ENCODE measurements at regions not wholly inside any gene's neighbourhood (a gene's known extent, or its start where the extent isn't known, plus 50 kb on each side); places are given as distances from the start of the nearest gene placed in this dataset.

DNA sequence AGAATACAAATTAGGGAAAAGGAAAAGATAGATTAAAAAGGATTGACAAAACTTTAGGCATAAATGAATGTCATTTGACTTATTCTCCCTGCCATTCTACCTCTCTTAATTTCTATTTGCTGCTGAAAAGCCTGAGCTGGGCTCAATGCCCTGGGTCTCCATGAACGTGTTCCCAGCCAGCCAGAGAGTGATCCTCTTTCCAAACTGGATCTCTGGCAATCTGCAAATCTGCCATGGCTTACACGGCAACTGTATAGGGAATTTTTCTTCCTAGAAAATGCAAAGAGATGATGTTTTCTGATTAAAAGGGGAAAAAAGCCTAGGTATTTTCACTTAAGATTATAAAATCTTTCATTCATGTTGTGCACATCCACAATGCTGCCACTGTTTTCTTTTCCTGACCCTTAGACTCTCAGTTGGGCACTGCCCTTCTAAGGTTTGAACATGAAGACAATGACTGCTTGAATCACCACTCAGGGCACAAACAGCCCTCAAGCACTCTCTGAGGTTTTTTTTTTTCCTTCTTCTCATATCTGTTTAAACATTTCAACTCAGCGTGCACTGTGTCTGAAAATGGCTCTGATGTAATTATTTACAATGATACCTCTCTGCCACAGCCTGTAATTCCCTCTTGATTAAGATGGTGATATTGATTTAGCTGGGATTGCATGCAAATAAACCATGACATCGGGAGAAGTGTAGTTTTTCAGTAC, 60.3 kb downstream of the DACT1 start:
- DNase-seq (ENCODE audit: low read depth in 1 of 2, low spot score in 1 of 2): no peak

DNA sequence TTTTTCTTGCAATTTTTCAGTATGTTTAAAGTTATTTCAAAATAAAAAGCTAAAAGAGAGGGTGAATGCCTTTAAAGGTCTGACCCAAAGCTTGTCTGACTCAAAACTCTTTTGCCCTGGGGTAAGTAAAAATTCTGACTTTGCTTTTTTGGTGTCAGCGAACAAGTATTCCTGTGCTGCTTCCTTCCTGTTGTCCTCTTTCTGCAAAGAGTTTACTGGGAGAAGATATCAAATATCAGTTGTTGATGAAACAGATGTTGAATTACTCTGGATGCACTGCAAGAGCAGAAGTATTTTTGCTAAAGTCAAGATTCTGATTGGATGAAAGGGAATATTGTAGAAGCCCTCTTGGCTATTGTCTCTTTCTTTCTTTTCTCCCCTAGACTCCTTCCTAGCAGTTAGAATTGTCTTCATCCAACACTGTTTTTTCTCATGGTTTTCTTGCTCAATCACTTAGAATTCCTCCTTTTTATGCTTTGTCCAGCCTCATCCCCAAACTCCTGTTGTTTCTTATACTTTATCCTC, 62.0 kb downstream of the DACT1 start:
- DNase-seq (ENCODE audit: low read depth in 1 of 2, low spot score in 1 of 2): no peak

DNA sequence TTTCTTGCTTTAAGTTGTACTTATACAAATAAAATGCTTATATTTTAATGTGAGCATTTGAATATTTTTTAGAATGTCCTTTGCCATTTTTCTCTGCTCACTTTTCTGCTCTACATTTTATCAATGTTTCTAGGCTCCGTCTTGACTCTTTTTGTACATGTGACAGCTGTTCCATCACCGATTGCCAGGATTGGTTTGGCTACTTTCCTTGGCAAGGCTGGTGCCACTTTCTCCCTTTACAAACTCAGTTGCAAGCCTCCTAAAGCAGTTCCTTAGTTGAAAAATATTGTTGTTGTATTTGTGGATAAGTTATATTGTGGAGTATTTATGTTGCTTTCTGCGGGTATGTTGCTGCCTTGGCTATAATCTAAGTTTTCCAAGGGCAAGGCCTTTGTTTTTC, 63.4 kb downstream of the DACT1 start:
- no peak for DNase-seq (ENCODE audit: low read depth in 1 of 2, low spot score in 1 of 2)

DNA sequence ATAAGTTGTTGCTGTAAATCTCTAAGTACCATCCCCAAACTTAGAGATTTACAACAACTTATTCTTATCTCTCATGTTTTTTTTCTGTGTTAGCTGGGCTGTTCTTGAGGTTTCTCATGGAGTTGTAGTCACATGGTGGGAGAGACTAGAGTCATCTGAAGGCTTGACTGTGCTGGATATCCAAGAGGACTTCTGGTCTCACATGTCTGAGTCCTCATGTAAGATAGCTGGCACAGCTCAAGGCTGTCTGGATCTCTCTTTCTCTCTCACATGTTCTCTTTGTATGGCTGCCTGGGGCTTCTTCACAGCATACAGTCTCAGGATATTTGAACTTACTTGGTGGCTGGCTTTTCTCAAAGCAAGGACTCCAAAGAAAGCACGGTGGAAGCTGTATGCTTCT, 63.8 kb downstream of the DACT1 start:
- no peak for DNase-seq (ENCODE audit: low read depth in 1 of 2, low spot score in 1 of 2)

DNA sequence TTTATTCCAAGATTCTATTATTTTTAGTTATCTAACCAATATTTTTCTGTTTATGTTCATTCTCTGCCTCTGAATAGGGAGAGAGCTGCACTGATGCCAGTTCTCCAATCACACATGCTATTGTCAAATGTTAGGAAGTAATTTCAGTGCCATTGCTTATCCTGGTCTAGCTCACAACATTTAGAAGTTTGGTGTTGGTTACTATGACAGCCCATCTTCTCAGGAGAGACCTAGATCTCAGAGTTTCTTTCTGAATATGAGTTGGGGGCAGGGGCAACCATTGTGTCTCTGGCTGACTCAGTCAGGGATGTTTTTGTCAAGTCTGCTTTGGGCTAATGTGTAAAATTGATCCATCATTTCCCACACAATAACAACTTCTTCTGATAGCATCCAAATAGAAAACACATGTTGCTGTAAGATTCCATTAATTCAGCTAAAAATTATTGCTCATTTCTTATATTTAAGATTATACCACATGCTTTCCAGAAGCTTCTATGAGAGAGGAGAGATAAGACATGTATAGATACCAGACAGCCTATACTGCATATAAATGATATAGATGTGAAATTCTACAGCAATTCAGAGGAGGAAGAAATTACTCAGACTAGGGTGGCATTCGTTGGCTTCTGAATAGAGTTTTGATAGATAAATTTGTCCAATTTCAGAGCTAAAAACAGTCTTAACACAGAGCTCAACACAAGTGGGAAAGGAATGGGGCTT, 64.8 kb downstream of the DACT1 start:
- DNase-seq (ENCODE audit: low read depth in 1 of 2, low spot score in 1 of 2): no peak

DNA sequence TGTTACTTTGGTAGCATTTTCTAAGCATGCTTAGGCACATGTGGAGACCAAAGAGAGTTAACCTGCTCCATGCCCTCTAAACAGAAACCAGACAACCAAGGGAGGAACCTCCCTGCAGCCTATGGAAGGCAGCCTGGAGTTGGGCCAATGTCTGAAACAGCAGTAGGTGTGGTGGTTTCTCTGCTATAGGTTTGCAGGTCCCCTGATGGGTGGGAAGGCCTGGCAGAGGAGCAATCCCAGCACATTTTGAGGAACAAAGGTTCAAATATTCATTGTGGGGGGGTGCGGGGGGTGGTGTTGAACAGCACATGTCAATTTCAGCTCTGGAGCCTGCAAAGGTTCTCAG, 65.4 kb downstream of the DACT1 start:
- no peak for DNase-seq (ENCODE audit: low read depth in 1 of 2, low spot score in 1 of 2)

DNA sequence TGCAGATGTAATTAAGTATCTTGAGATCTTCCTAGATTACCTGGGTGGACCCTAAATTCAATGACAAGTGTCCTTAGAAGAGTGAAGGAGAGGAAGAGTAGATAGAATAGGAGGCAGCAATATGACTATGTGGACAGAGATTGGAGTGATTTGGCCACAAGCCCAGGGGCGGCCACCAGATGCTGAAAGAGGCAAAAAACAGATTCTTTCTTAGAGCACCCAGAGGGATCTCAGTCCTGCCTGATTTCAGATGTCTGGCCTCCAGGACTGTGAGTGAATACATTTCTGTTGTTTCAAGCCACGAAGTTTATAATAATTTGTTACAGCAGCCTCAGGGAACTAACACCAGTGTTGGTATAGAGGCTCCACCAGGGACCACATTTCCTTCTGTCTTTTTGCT, 67.3 kb downstream of the DACT1 start:
- no peak for DNase-seq (ENCODE audit: low read depth in 1 of 2, low spot score in 1 of 2)

DNA sequence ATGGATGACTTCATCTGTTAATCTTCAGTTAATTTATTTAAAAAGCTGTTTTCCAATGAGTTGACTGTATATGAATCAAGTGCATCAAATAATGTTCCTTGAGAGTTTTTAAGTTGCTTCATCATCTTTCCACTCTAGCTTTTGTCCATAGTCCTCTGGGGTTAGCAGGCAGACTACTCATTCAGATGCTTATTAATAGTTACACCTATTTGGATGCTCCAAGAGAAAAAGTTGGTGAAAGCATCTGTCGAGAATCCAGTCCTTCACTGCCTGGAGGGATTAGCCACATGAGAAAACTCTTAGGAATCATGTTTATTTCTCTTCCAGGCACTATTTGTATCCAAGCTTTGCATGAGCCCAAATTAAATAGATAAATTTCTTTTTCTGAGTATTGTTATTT, 70.2 kb downstream of the DACT1 start:
- no peak for DNase-seq (ENCODE audit: low read depth in 1 of 2, low spot score in 1 of 2)

DNA sequence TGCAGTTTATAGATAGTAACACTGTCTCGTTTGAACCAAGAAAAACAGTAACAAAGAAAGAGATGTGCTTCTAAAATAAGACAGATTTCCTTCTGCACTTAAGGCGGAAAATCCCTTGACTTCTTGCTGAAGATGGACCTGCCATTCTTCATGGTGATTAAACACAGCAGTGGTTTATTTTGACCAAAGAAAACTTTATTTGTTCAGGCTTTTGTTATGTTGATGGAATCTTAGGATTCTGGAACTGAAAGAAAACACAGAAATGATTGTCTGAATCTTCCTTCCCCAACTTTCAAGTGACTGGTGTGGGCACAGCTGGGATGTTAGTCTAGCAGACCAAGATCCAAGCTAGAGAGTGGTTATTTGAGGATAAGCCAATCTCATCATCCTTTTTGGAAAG, 72.2 kb downstream of the DACT1 start:
- no peak for DNase-seq (ENCODE audit: low read depth in 1 of 2, low spot score in 1 of 2)

DNA sequence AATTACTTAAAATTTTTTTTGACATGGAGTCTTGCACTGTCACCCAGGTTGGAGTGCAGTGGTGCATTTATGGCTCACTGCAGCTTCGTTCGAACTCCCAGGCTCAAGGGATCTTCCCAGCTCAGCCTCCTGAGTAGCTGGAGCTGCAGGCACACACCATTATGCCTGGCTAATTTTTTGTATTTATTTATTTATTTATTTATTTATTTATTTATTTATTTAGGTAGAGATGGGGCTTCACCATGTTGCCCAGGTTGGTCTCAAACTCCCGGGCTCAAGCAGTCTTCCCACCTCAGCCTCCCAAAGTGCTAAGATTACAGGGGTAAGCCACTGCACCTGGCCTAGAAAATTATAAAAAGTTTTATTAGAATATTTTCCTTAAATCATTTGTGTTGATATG, 73.6 kb downstream of the DACT1 start:
- no peak for DNase-seq (ENCODE audit: low read depth in 1 of 2, low spot score in 1 of 2)

DNA sequence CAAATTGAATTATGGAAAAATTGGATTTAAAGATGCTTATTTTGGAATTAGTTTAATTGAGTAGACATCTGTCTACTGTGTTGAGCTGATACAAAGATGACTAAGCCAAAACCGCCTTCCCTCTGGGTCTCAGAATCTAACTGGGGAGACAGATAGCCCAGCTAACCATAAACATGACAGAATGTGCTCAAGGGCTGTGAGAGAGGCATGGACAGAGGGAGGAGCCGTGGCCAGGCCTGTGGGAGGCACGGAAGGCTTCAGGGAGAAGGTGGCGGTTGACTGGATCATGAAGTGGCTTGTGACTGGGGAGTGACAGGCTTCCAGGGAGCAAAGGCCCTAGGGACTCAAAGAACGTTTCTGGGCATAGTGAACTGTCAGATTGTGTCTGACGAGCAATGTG, 74.6 kb downstream of the DACT1 start:
- no peak for DNase-seq (ENCODE audit: low read depth in 1 of 2, low spot score in 1 of 2)

DNA sequence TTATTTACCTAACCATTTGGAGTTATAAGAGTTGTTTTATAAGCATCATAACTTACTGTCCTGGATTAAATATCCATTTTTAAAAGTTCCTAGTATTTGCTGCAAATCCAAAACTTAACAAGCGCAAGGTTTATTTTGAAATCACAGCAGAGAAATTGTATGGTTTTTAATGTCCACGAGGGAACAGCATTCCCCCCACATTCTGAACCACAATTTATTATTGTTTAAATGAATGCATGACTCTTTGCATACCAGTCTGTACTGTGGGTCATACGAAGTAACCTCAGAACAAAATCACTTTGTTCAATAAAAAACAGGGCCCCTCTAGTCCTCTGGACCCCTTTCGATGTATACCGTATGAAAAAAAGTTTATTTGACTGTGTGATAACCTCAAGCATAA, 75.9 kb downstream of the DACT1 start:
- no peak for DNase-seq (ENCODE audit: low read depth in 1 of 2, low spot score in 1 of 2)

DNA sequence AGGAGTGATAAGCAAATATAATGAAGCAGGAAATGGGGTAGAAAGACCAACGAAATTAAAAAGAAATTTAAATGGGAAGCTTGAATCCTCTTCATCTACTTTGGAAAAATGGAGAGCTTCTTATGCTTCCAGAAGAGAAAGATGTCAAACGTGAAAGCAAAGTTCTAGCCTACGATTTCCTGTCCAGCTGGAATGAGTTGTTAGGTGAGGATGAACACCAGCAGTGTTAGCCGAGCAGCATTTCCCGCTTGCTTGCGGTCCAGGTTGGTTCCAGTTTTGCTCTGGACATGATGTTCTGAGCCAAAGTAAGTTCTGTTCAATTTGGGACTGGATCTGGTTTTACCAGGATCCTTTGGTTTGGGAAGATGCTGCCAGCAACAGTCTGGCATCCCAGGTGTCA, 78.9 kb downstream of the DACT1 start:
- DNase-seq (ENCODE audit: low read depth in 1 of 2, low spot score in 1 of 2): no peak

DNA sequence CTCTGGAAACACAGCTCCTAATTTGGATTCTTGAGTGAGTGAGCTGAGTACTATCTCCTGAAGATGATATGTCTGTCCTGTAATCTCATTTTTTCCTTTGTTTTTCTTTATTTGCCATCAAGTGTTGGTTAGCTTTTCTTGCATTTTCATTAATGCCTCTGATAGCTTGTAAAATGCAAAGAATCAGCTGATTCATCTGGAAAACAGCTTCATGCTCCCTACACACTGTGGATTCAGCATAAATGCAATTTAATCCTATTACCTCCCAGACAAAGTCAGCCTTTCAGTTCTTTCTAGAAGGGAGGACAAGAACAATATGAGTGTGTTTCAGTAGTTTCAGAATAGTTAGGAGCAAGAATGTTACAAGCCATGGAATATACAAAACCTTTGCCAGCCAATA, 79.4 kb downstream of the DACT1 start:
- DNase-seq (ENCODE audit: low read depth in 1 of 2, low spot score in 1 of 2): no peak

DNA sequence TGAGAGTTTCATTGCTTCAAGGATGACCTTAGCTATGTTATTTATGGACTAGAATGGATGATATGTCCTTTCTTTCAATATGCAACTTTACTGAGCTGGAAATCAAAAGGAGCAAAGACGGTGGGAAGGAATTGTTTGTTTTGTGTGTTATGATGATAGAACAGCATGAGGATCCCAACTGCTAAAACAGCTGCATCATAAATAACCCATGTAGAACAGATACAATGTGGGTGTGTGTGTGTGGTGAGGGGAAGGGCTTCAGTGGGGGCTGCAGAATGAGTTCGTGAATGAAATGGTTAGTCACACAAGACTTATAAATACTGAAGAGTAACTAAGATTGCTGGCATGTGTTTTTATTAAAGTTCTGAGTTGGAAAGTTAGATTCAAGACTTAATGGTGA, 80.1 kb downstream of the DACT1 start:
- DNase-seq (ENCODE audit: low read depth in 1 of 2, low spot score in 1 of 2): no peak

DNA sequence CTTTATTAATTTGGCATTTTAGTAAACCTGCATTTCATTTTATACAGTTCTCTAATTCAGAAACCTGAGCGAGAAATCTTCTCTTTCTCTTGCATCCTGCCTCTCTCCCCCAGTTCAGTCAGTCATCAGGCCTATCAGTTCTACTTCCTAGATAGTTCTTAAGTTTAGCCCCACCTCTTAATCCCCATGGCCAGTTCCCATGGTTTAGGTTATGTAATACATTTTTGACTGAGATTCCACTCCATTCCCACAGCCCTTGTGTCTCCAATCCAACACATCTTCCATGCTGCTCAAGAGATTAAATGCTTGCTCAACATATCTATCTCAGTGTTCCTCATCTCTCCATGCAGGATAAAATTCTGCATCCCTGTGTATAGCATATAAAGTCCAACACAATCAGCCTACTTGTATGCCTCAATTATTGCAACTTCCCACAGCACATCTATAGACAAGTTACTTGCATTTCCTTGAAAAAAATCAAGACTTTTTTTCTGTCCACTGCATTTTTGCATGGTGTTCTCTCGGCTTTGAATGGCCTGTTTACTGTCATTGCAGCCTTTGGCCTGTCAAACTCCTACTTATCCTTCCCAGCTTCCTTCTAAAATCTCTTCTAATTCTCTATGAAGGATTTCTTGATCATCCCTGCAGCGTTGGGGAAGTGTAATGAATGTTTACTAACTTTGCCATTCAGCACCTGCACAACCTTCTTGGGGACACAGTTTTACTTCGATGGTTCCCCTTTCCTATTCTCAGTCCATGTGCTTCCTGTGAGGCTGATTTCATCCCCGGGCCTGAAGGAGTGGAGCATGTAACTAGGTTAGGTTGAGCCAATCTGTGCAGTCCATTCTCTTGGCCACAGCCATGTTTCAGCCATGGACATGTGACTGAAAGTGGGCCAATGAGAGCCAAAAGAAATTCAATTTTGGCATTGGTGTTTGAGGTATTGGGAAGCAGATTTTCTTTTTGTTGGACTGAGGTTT, 80.8 kb downstream of the DACT1 start:
- no peak for DNase-seq (ENCODE audit: low read depth in 1 of 2, low spot score in 1 of 2)

DNA sequence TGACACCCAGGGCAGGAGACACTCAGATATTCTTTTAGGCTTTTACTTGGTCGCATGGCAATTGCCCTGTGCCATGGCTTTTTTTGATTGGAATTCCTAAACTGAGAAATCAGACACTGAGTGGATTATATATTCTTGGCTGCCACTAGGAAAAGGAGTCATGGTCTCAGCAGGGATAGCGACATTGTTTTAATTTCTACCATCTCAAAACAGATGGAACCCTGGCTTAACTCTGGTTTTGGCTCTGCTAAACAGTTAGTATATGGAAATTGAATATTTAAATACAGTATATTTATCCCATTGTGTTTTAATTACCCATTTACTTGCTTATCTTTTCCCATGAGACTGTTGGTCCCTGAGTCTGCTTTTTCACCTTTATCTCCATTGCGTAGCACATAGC, 84.0 kb downstream of the DACT1 start:
- no peak for DNase-seq (ENCODE audit: low read depth in 1 of 2, low spot score in 1 of 2)

DNA sequence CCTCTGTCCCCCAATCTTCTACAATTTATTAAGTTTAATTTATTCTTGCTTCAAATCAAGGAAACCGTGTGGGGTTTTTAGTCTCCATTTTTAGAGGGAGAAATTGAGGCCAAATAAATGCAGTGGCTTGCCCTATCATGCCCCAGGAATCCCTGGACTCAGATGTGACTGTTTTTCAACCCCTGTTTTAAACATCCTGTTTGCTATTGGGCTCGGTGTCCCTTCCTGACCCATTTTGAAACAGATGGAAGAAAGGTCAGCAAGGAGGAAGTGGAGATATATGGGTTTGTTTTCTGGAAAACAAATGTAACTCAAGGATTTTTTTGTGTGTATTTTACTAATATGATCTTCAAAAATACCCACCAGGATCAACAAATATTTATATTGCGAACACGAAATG, 84.7 kb downstream of the DACT1 start:
- DNase-seq (ENCODE audit: low read depth in 1 of 2, low spot score in 1 of 2): no peak

DNA sequence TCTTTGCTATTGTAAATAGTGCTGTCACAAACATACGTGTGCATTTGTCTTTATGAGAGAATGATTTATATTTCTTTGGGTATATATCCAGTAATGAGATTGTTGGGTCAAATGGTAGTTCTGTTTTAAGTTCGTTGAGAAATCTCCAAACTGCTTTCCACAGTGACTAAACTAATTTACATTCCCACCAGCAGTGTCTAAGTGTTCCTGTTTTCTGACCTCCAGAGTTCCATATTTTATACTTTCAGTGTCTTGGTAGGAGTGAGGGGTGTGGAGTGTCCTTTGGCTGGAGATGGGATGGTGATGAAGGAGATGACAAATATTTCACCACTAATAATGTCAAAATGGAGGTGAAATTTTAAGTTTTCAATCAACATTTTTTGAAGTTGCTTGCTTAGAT, 86.4 kb downstream of the DACT1 start:
- DNase-seq (ENCODE audit: low read depth in 1 of 2, low spot score in 1 of 2): no peak

DNA sequence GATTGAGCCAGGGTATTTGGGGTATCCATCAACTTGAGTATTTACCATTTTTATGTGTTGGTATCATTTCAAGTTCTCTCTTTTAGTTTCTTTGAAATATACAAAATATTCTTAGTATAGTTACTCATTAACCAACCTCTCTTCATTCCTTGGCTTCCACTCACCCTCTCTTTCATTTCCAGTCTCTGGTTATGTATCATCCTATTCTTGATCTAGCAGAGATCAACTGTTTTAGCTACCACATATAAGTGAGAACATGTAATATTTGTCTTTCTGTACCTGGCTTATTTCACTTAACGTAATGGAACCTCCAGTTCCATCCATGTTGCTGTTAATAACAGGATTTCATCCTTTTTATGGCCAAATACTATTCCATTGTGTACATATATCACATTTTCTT, 86.9 kb downstream of the DACT1 start:
- no peak for DNase-seq (ENCODE audit: low read depth in 1 of 2, low spot score in 1 of 2)

DNA sequence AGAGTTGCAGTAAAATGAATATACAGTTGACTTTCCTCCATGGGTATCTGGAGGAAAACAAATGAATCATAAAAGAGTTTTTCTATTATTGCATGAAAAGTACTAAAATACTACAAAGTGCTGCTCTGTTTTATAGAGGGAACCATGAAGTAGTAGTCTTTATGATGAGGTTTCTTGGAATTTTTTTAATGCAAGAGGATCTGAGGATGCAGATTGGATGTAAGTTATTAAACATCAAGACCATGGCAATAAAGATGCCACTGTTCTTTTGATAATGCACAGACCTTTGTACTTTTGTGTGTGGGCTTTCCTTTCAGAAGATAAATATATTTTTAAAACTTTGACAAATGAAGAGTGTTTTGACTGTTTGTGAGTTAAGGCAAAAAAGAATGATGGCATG, 87.5 kb downstream of the DACT1 start:
- no peak for DNase-seq (ENCODE audit: low read depth in 1 of 2, low spot score in 1 of 2)

DNA sequence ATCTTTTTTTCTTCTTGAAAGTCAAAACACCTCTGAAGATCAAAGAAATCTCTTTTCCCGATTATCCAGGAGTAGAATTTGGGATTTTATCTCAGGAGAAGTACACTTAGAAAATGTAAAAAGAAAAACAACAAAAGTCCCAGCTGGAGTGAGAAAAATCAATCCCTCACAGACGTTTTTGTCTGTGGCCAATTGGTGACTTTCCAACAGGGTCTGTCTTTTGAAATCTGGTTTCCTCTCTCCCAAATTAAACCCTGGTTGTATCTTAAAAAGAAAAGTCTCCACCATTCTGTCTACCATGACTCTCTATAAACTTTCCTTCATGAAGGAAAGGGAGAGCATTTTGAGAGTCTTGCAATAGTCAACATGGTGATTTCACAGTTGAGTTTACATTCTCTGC, 88.1 kb downstream of the DACT1 start:
- DNase-seq (ENCODE audit: low read depth in 1 of 2, low spot score in 1 of 2): no peak

Data from activated CD4-positive, alpha-beta T cell treated with anti-CD3 and anti-CD28 coated beads, Interleukin-2, amount 50 U/mL, for 24 hours (primary cell).